ENCODE measurements at regions not wholly inside any gene's neighbourhood (a gene's known extent, or its start where the extent isn't known, plus 50 kb on each side); places are given as distances from the start of the nearest gene placed in this dataset.
"Not testable (repeated sequence)": the region's sequence is repeated elsewhere in the genome, so short reads cannot be mapped to it uniquely, and the experiment has no call there.

GRCh38 chr14:30387871-30388270 lies 171.1 kb upstream of the G2E3 start:
- no peak for DNase-seq

GRCh38 chr14:30389134-30389876 lies 169.7 kb upstream of the G2E3 start:
- DNase-seq = no peak

- no peak for DNase-seq
These were observed 169.0 kb upstream of the G2E3 start for GRCh38 chr14:30389877-30390385.

GRCh38 chr14:30395065-30395464 lies 163.9 kb upstream of the G2E3 start:
- no peak for DNase-seq

- DNase-seq = no peak
These were observed 156.1 kb upstream of the G2E3 start for GRCh38 chr14:30402846-30403245.

- no peak for DNase-seq
These were observed 155.2 kb upstream of the G2E3 start for GRCh38 chr14:30403791-30404190.

GRCh38 chr14:30409508-30410015 lies 149.4 kb upstream of the G2E3 start:
- DNase-seq = not testable (repeated sequence)

GRCh38 chr14:30410986-30411385 lies 148.0 kb upstream of the G2E3 start:
- no peak for DNase-seq

- DNase-seq = not testable (repeated sequence)
These were observed 145.8 kb upstream of the G2E3 start for GRCh38 chr14:30413184-30413583.

GRCh38 chr14:30417121-30417520 lies 141.8 kb upstream of the G2E3 start:
- no peak for DNase-seq

GRCh38 chr14:30417999-30418398 lies 141.0 kb upstream of the G2E3 start:
- no peak for DNase-seq

GRCh38 chr14:30419037-30419436 lies 139.9 kb upstream of the G2E3 start:
- no peak for DNase-seq

- no peak for DNase-seq
These were observed 138.4 kb upstream of the G2E3 start for GRCh38 chr14:30420515-30420914.

- no peak for DNase-seq
These were observed 132.5 kb upstream of the G2E3 start for GRCh38 chr14:30426463-30426862.

- no peak for DNase-seq
These were observed 131.6 kb upstream of the G2E3 start for GRCh38 chr14:30427401-30427800.

GRCh38 chr14:30427846-30428245 lies 131.1 kb upstream of the G2E3 start:
- DNase-seq = no peak

GRCh38 chr14:30431552-30431951 lies 127.4 kb upstream of the G2E3 start:
- no peak for DNase-seq

- DNase-seq = no peak
These were observed 118.0 kb upstream of the G2E3 start for GRCh38 chr14:30440961-30441360.

GRCh38 chr14:30443368-30444007 lies 115.5 kb upstream of the G2E3 start:
- DNase-seq = no peak

GRCh38 chr14:30444451-30444850 lies 114.5 kb upstream of the G2E3 start:
- DNase-seq = no peak

- DNase-seq = no peak
These were observed 113.8 kb upstream of the G2E3 start for GRCh38 chr14:30445011-30445793.

GRCh38 chr14:30445852-30446251 lies 113.1 kb upstream of the G2E3 start:
- no peak for DNase-seq

All from activated CD8-positive, alpha-beta memory T cell treated with anti-CD3 and anti-CD28 coated beads, Interleukin-2, amount 50 U/mL, for 48 hours (primary cell).